RWPE2 (cell line): ENCODE measurements at regions not wholly inside any gene's neighbourhood (a gene's known extent, or its start where the extent isn't known, plus 50 kb on each side); places are given as distances from the start of the nearest gene placed in this dataset.

Source experiments
- ATAC-seq: fragments of 200-7000 bp; cut with Tn5 transposase; 3 replicates; pipeline ENCODE4 v1.9.1; 2021; ENCODE audit warnings: low read depth
- DNase-seq: peaks from one replicate; pipeline ENCODE4 v3.0.0-alpha.2; 2020; ENCODE audit warnings: low spot score
- H3K27ac ChIP-seq: fragments of 450-650 bp; 2 replicates; pipeline ENCODE4 v1.5.1; 2017; ENCODE audit warnings: mild to moderate bottlenecking; ENCODE audit not compliant: poor library complexity, severe bottlenecking
- H3K27me3 ChIP-seq: fragments of 250-450 bp; sonication (Bioruptor Pico); 2 replicates; pipeline ENCODE4 v1.5.1; 2021; ENCODE audit warnings: mild to moderate bottlenecking, moderate library complexity; ENCODE audit not compliant: insufficient read depth, poor library complexity, severe bottlenecking
- H3K36me3 ChIP-seq: fragments of 250-450 bp; sonication (Bioruptor Pico); 2 replicates; pipeline ENCODE4 v1.5.1; 2020; ENCODE audit warnings: low read depth, mild to moderate bottlenecking, moderate library complexity
- H3K4me1 ChIP-seq: fragments of 250-450 bp; sonication (Bioruptor Pico); 2 replicates; pipeline ENCODE4 v1.5.1; 2021; ENCODE audit warnings: mild to moderate bottlenecking, moderate library complexity; ENCODE audit not compliant: insufficient read depth, poor library complexity, severe bottlenecking
- H3K4me3 ChIP-seq: fragments of 250-450 bp; sonication (Bioruptor Pico); 2 replicates; pipeline ENCODE4 v1.5.1; 2021; ENCODE audit warnings: mild to moderate bottlenecking, moderate library complexity; ENCODE audit not compliant: severe bottlenecking
- H3K9me3 ChIP-seq: fragments of 250-450 bp; sonication (Bioruptor Pico); 2 replicates; pipeline ENCODE4 v1.5.1; 2021; ENCODE audit warnings: mild to moderate bottlenecking, moderate library complexity; ENCODE audit not compliant: severe bottlenecking
- CTCF ChIP-seq: fragments of 450-650 bp; IDR thresholded peaks from one replicate; pipeline ENCODE4 v1.5.1; 2017; ENCODE audit warnings: mild to moderate bottlenecking, moderate library complexity; ENCODE audit not compliant: poor library complexity, severe bottlenecking

- Histone ChIP-seq H3K36me3 (no peaks in the 10 kb centered on the region), H3K27me3 (no peaks in the 10 kb centered on the region), H3K4me1 (peaks cover 31% of the 10 kb centered on the region), H3K27ac (peak overlapping the region; percentile 7), H3K9me3 (no peaks in the 10 kb centered on the region), H3K4me3 (no peak overlapping the region)
- TF ChIP-seq CTCF, result no peak
- no peak for DNase-seq
- ATAC-seq, result no peak
Measured at GRCh38 chr15:39270221-39270855, 310.5 kb upstream of the THBS1 start.

GRCh38 chr15:39270934-39271333 lies 309.9 kb upstream of the THBS1 start:
- no peak overlapping the region for H3K4me3 ChIP-seq
- no peaks in the 10 kb centered on the region for H3K9me3 ChIP-seq
- peaks cover 31% of the 10 kb centered on the region for H3K4me1 ChIP-seq
- no peaks in the 10 kb centered on the region for H3K36me3 ChIP-seq
- DNase-seq, result peak; percentile 55
- ATAC-seq, result peak; percentile 52
- no peaks in the 10 kb centered on the region for H3K27me3 ChIP-seq
- peak overlapping the region; percentile 7 for H3K27ac ChIP-seq
- no peak for TF ChIP-seq CTCF

- TF ChIP-seq CTCF, result no peak
- DNase-seq, result no peak
- H3K4me1 ChIP-seq, result peaks cover 17% of the 10 kb centered on the region
- H3K36me3 ChIP-seq, result no peaks in the 10 kb centered on the region
- peak overlapping the region; percentile 42 for H3K27ac ChIP-seq
- no peaks in the 10 kb centered on the region for H3K27me3 ChIP-seq
- ATAC-seq, result no peak
- no peaks in the 10 kb centered on the region for H3K9me3 ChIP-seq
- no peak overlapping the region for H3K4me3 ChIP-seq
Measured at GRCh38 chr15:39272901-39273300, 308.0 kb upstream of the THBS1 start.

DNA sequence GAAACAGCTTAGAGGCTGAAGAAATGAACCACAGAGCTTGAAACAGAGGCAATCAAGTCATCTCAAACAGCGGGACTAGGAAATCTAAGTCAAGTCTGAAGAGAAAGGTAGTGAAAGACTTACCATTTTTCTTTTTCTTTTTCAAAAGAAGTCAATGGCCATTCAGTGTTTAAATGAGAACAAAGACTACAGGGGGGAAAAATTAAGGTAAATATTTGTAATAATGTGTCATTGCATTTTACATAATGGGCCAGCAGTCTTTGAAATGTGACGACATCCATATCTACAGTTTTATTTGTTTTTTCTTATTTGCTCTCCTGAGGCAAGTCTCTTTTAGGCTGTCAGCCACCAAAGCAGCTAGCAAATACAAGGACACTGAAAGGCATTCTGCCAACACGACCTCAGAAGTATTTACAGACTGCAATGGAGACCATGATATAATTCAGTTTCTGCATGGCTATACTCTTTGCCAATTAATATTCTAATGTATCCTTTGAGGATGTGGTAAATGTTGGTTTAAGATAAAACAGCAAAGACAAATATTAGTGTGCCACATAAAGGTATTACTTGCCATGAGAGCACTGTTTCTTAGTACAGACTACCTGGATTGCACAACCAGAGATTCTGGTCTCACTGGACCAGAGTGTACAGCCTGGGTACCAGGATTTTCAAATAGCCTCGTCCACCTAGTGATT lies 307.0 kb upstream of the THBS1 start:
- ATAC-seq (peak; percentile 70), DNase-seq (no peak)
- H3K36me3 ChIP-seq, result no peaks in the 10 kb centered on the region

More for the DNA sequence above, 307.0 kb upstream of the THBS1 start:
- Histone ChIP-seq H3K9me3 (no peaks in the 10 kb centered on the region), H3K4me1 (peaks cover 17% of the 10 kb centered on the region), H3K27ac (peak overlapping the region; percentile 42), H3K4me3 (no peak overlapping the region), H3K27me3 (no peaks in the 10 kb centered on the region)
- no peak for TF ChIP-seq CTCF
